ENCODE measurements at regions not wholly inside any gene's neighbourhood (a gene's known extent, or its start where the extent isn't known, plus 50 kb on each side); places are given as distances from the start of the nearest gene placed in this dataset.

- Mint-ChIP-seq H3K4me1 (ENCODE audit: low read depth, unreplicated experiment) (no peaks in the 10 kb centered on the region), H3K4me3 (ENCODE audit: unreplicated experiment) (no peak overlapping the region), H3K27me3 (ENCODE audit: insufficient read depth, unreplicated experiment) (peaks cover 3% of the 10 kb centered on the region), H3K27ac (ENCODE audit: unreplicated experiment) (no peak overlapping the region), H3K36me3 (ENCODE audit: insufficient read depth, unreplicated experiment) (no peaks in the 10 kb centered on the region), H3K9me3 (ENCODE audit: unreplicated experiment) (no peaks in the 10 kb centered on the region)
- BruUV-seq (replicated peaks), result no TSS peak
- no peaks in the 10 kb centered on the region for H3K36me3 ChIP-seq (ENCODE audit: control insufficient read depth, insufficient read depth, low read length)
- ChIA-PET CTCF (no interaction called here), POLR2A (no interaction called here)
- intact Hi-C loops (cut with micrococcal nuclease; ENCODE audit: unreplicated experiment), result no loop called here
- H3K4me1 ChIP-seq, result no peaks in the 10 kb centered on the region
- no peaks in the 10 kb centered on the region; the same call in 1 of the 2 replicates for H3K9me3 ChIP-seq
- no peak overlapping the region for H3K4me3 ChIP-seq (ENCODE audit: low read depth, low read length)
- TF ChIP-seq CTCF (IDR thresholded peaks at IDR 0.05; ENCODE audit: insufficient read depth in 1 of 2, low read depth in 1 of 2, low read length in 1 of 2, severe bottlenecking in 1 of 2, unreplicated experiment in 1 of 2), result no peak
- no peak for DNase-seq
- H3K27me3 ChIP-seq (replicated peaks; ENCODE audit: control insufficient read depth, insufficient read depth, low read length), result no peaks in the 10 kb centered on the region
Measured at GRCh38 chr9:107870221-107870620, 380.7 kb upstream of the KLF4 start.

- Histone ChIP-seq H3K9me3 (no peaks in the 10 kb centered on the region; the same call in 1 of the 2 replicates), H3K4me1 (no peaks in the 10 kb centered on the region), H3K4me3 (ENCODE audit: low read depth, low read length) (no peak overlapping the region), H3K27me3 (replicated peaks; ENCODE audit: control insufficient read depth, insufficient read depth, low read length) (no peaks in the 10 kb centered on the region), H3K36me3 (ENCODE audit: control insufficient read depth, insufficient read depth, low read length) (no peaks in the 10 kb centered on the region)
- no peak for TF ChIP-seq CTCF (IDR thresholded peaks at IDR 0.05; ENCODE audit: insufficient read depth in 1 of 2, low read depth in 1 of 2, low read length in 1 of 2, severe bottlenecking in 1 of 2, unreplicated experiment in 1 of 2)
- intact Hi-C loops (cut with micrococcal nuclease; ENCODE audit: unreplicated experiment), result no loop called here
- Mint-ChIP-seq H3K27me3 (ENCODE audit: insufficient read depth, unreplicated experiment) (peaks cover 3% of the 10 kb centered on the region), H3K4me1 (ENCODE audit: low read depth, unreplicated experiment) (no peaks in the 10 kb centered on the region), H3K36me3 (ENCODE audit: insufficient read depth, unreplicated experiment) (no peaks in the 10 kb centered on the region), H3K27ac (ENCODE audit: unreplicated experiment) (no peak overlapping the region), H3K9me3 (ENCODE audit: unreplicated experiment) (no peaks in the 10 kb centered on the region), H3K4me3 (ENCODE audit: unreplicated experiment) (no peak overlapping the region)
- ChIA-PET POLR2A (no interaction called here), CTCF (no interaction called here)
- no TSS peak for BruUV-seq (replicated peaks)
- no peak for DNase-seq
Measured at GRCh38 chr9:107869111-107869510, 379.5 kb upstream of the KLF4 start.

GRCh38 chr9:107868186-107868585 is 378.6 kb upstream of the KLF4 start:
- Mint-ChIP-seq H3K27ac (ENCODE audit: unreplicated experiment) (no peak overlapping the region), H3K36me3 (ENCODE audit: insufficient read depth, unreplicated experiment) (no peaks in the 10 kb centered on the region), H3K4me3 (ENCODE audit: unreplicated experiment) (no peak overlapping the region), H3K9me3 (ENCODE audit: unreplicated experiment) (no peaks in the 10 kb centered on the region), H3K27me3 (ENCODE audit: insufficient read depth, unreplicated experiment) (peaks cover 3% of the 10 kb centered on the region), H3K4me1 (ENCODE audit: low read depth, unreplicated experiment) (no peaks in the 10 kb centered on the region)
- BruUV-seq (replicated peaks), result no TSS peak
- H3K27me3 ChIP-seq (replicated peaks; ENCODE audit: control insufficient read depth, insufficient read depth, low read length), result no peaks in the 10 kb centered on the region
- intact Hi-C loops (cut with micrococcal nuclease; ENCODE audit: unreplicated experiment), result no loop called here
- CTCF ChIA-PET, result no interaction called here
- no peaks in the 10 kb centered on the region; the same call in 1 of the 2 replicates for H3K9me3 ChIP-seq
- POLR2A ChIA-PET, result no interaction called here
- no peak overlapping the region for H3K4me3 ChIP-seq (ENCODE audit: low read depth, low read length)
- no peaks in the 10 kb centered on the region for H3K4me1 ChIP-seq
- no peak for DNase-seq
- no peaks in the 10 kb centered on the region for H3K36me3 ChIP-seq (ENCODE audit: control insufficient read depth, insufficient read depth, low read length)
- TF ChIP-seq CTCF (IDR thresholded peaks at IDR 0.05; ENCODE audit: insufficient read depth in 1 of 2, low read depth in 1 of 2, low read length in 1 of 2, severe bottlenecking in 1 of 2, unreplicated experiment in 1 of 2), result no peak

Measured in Caco-2 (cell line).